ENCODE measurements at regions not wholly inside any gene's neighbourhood (a gene's known extent, or its start where the extent isn't known, plus 50 kb on each side); places are given as distances from the start of the nearest gene placed in this dataset.

DNA sequence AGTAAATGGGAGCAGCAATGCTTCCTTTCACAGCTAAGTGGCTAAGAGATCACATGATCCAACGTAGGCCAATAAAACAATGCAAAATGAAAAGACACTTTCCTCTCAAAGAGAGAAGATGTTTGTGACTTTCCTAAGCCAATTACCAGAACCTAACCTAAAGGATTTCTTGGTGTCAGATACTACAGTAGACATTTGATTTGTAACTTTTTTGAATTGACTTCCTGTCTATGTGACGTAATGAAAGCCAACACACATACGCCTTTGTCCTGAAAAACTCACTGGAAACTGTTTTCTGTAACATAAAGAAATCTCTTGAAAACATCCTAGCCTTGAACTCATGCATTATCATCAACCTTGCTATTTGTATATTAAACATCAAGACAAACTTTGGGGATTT lies 417.1 kb downstream of the GPAM start (continued):
- TF ChIP-seq, protein P1, sequence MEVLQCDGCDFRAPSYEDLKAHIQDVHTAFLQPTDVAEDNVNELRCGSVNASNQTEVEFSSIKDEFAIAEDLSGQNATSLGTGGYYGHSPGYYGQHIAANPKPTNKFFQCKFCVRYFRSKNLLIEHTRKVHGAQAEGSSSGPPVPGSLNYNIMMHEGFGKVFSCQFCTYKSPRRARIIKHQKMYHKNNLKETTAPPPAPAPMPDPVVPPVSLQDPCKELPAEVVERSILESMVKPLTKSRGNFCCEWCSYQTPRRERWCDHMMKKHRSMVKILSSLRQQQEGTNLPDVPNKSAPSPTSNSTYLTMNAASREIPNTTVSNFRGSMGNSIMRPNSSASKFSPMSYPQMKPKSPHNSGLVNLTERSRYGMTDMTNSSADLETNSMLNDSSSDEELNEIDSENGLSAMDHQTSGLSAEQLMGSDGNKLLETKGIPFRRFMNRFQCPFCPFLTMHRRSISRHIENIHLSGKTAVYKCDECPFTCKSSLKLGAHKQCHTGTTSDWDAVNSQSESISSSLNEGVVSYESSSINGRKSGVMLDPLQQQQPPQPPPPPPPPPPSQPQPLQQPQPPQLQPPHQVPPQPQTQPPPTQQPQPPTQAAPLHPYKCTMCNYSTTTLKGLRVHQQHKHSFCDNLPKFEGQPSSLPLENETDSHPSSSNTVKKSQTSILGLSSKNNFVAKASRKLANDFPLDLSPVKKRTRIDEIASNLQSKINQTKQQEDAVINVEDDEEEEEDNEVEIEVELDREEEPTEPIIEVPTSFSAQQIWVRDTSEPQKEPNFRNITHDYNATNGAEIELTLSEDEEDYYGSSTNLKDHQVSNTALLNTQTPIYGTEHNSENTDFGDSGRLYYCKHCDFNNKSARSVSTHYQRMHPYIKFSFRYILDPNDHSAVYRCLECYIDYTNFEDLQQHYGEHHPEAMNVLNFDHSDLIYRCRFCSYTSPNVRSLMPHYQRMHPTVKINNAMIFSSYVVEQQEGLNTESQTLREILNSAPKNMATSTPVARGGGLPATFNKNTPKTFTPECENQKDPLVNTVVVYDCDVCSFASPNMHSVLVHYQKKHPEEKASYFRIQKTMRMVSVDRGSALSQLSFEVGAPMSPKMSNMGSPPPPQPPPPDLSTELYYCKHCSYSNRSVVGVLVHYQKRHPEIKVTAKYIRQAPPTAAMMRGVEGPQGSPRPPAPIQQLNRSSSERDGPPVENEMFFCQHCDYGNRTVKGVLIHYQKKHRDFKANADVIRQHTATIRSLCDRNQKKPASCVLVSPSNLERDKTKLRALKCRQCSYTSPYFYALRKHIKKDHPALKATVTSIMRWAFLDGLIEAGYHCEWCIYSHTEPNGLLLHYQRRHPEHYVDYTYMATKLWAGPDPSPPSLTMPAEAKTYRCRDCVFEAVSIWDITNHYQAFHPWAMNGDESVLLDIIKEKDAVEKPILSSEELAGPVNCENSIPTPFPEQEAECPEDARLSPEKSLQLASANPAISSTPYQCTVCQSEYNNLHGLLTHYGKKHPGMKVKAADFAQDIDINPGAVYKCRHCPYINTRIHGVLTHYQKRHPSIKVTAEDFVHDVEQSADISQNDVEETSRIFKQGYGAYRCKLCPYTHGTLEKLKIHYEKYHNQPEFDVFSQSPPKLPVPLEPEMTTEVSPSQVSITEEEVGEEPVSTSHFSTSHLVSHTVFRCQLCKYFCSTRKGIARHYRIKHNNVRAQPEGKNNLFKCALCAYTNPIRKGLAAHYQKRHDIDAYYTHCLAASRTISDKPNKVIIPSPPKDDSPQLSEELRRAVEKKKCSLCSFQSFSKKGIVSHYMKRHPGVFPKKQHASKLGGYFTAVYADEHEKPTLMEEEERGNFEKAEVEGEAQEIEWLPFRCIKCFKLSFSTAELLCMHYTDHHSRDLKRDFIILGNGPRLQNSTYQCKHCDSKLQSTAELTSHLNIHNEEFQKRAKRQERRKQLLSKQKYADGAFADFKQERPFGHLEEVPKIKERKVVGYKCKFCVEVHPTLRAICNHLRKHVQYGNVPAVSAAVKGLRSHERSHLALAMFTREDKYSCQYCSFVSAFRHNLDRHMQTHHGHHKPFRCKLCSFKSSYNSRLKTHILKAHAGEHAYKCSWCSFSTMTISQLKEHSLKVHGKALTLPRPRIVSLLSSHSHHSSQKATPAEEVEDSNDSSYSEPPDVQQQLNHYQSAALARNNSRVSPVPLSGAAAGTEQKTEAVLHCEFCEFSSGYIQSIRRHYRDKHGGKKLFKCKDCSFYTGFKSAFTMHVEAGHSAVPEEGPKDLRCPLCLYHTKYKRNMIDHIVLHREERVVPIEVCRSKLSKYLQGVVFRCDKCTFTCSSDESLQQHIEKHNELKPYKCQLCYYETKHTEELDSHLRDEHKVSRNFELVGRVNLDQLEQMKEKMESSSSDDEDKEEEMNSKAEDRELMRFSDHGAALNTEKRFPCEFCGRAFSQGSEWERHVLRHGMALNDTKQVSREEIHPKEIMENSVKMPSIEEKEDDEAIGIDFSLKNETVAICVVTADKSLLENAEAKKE (CRISPR knock-in tag; IDR thresholded peaks at IDR 0.05) = no peak
- TF ChIP-seq EZH2phosphoT487 (IDR thresholded peaks at IDR 0.05; ENCODE audit: unreplicated experiment) (no peak), ZNF114 (CRISPR knock-in tag; IDR thresholded peaks at IDR 0.05) (no peak), JUNB (IDR thresholded peaks at IDR 0.05; ENCODE audit: unreplicated experiment) (no peak), NANOG (IDR thresholded peaks at IDR 0.05; ENCODE audit: borderline replicate concordance) (no peak), EZH2 (IDR thresholded peaks at IDR 0.05; ENCODE audit: low read depth, unreplicated experiment) (no peak), CREB1 (CRISPR knock-in tag; IDR thresholded peaks at IDR 0.05; ENCODE audit: low read depth) (no peak), POLR2AphosphoS5 (IDR thresholded peaks at IDR 0.05; ENCODE audit: low read depth) (no peak), ZNF331 (CRISPR knock-in tag; IDR thresholded peaks at IDR 0.05; ENCODE audit: low read depth) (no peak)
- TF ChIP-seq, protein P2, sequence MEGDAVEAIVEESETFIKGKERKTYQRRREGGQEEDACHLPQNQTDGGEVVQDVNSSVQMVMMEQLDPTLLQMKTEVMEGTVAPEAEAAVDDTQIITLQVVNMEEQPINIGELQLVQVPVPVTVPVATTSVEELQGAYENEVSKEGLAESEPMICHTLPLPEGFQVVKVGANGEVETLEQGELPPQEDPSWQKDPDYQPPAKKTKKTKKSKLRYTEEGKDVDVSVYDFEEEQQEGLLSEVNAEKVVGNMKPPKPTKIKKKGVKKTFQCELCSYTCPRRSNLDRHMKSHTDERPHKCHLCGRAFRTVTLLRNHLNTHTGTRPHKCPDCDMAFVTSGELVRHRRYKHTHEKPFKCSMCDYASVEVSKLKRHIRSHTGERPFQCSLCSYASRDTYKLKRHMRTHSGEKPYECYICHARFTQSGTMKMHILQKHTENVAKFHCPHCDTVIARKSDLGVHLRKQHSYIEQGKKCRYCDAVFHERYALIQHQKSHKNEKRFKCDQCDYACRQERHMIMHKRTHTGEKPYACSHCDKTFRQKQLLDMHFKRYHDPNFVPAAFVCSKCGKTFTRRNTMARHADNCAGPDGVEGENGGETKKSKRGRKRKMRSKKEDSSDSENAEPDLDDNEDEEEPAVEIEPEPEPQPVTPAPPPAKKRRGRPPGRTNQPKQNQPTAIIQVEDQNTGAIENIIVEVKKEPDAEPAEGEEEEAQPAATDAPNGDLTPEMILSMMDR (conservative IDR thresholded peaks at IDR 0.05; ENCODE audit: low read depth in 2 of 2) = no peak
- TF ChIP-seq, protein P3, sequence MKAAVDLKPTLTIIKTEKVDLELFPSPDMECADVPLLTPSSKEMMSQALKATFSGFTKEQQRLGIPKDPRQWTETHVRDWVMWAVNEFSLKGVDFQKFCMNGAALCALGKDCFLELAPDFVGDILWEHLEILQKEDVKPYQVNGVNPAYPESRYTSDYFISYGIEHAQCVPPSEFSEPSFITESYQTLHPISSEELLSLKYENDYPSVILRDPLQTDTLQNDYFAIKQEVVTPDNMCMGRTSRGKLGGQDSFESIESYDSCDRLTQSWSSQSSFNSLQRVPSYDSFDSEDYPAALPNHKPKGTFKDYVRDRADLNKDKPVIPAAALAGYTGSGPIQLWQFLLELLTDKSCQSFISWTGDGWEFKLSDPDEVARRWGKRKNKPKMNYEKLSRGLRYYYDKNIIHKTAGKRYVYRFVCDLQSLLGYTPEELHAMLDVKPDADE (IDR thresholded peaks at IDR 0.05) = no peak
